ENCODE measurements at regions not wholly inside any gene's neighbourhood (a gene's known extent, or its start where the extent isn't known, plus 50 kb on each side); places are given as distances from the start of the nearest gene placed in this dataset.

- DNase-seq = no peak
These were observed 477.4 kb upstream of the MDFIC2 start for GRCh38 chr3:70789878-70790277.

- DNase-seq = no peak
These were observed 468.4 kb upstream of the MDFIC2 start for GRCh38 chr3:70780790-70781189.

DNA sequence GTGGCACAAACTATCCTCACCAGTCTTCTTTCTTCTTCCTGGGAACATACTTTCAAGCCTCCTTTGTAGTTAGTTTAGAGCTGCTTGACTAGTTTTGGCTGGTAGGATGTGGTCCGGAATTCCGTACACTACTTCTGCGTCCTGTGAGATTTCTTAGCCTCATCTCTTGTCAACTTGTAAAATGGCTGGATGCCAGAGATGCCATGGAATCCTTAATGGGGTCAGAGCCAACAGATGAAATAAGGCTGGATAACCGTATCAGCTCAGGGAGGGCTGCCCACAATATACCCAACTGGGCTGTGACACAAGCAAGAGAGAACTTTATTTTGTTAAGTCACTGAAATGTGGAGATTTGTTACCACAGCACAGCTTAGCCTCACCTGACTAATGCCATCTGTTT lies 466.9 kb upstream of the MDFIC2 start:
- DNase-seq = no peak

- no peak for DNase-seq
These were observed 463.6 kb upstream of the MDFIC2 start for GRCh38 chr3:70776081-70776480.

DNA sequence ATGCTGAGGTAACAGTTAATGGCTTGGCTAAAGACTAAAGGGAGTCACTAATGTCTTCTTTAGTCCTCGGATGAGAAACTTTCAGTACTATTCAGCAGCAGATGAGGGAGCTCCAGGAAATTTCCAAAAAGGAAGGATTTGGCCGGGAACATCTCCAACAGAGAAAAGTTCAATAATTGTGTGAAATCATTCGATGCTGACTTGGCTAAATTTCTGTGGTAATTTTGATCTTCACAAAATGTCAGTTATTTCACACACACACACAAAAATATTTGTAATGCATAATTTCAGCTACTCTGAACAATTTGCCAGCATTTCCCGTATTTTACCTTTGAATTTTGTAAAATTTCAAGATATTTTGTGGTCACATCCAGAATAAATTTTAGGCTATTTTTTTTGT lies 462.8 kb upstream of the MDFIC2 start:
- DNase-seq = no peak

GRCh38 chr3:70774641-70775040 lies 462.2 kb upstream of the MDFIC2 start:
- no peak for DNase-seq

DNA sequence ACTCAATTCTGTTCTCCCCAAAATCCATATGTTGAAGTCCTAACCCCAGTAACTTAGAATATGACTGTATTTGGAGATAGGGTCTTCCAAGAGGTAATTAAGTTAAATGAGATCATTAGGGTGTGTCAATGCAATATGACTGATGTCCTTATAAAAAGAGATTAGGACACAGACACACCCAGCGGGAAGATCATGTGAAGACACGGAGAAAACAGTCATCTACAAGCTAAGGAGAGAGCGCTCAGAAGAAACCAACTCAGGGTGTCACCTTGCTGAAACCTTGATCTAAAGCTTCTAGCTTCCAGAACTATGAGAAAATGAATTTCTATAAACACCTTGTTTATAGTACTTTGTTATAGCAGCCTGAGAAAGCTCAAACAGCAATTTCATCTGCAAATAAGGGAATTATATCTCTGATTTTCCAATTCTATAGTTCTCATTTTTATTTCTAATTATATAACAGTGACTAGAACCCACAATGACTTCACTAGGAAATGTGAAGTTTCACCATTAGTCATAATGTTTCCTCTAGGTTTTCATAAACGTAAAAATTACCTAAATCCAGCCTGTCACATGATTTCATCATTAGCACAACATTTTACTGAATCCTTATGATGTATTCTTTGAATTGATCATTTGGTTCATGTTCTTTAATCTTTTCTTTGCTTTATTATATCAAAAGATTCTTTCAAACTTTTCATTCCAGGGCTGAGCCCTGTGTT lies 459.1 kb upstream of the MDFIC2 start:
- no peak for DNase-seq

GRCh38 chr3:70770650-70771049 lies 458.2 kb upstream of the MDFIC2 start:
- DNase-seq = no peak

GRCh38 chr3:70766301-70766700 lies 453.9 kb upstream of the MDFIC2 start:
- DNase-seq = no peak

GRCh38 chr3:70763894-70764293 lies 451.5 kb upstream of the MDFIC2 start:
- no peak for DNase-seq

DNA sequence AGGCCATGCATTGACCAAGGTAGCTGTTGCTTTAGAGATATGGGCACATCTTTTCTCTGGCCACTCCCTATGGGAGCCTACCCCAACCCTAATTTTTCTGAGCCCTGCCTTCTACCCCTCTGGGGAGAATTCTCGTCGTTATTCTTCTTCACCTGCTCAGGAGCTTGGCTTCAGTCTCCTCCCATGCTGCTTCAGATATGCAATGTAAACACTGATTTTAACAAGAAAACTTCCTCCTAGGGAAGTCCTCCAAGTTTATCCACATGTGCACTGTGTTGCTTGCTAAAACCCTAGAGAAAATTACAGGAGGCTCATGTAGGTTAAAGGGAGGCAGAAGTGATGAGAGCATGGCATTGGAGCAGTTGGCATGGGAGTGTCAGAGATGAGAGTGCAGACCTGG lies 445.2 kb upstream of the MDFIC2 start:
- no peak for DNase-seq

- no peak for DNase-seq
These were observed 443.1 kb upstream of the MDFIC2 start for GRCh38 chr3:70755526-70755925.

GRCh38 chr3:70754314-70754713 lies 441.9 kb upstream of the MDFIC2 start:
- no peak for DNase-seq

DNA sequence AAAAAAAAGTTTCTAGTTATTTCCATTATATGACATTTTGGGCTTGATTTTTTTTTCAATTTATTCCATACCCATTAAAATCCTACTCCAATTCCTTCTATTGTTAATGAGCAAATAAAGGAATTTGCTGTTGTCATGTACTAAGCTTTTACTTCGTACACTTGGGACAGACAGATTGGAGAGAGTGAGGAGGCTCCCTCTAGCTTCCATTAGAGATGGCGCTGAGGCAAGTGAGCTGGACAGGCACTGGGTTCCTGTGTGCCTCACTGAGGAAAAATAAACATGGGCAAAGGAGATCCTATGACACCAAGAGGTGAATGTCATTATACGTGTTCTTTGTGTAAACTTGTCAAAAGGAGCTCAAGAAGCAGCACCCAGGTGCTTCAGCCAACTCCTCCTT lies 441.1 kb upstream of the MDFIC2 start:
- no peak for DNase-seq

GRCh38 chr3:70752051-70752450 lies 439.6 kb upstream of the MDFIC2 start:
- DNase-seq = no peak

DNA sequence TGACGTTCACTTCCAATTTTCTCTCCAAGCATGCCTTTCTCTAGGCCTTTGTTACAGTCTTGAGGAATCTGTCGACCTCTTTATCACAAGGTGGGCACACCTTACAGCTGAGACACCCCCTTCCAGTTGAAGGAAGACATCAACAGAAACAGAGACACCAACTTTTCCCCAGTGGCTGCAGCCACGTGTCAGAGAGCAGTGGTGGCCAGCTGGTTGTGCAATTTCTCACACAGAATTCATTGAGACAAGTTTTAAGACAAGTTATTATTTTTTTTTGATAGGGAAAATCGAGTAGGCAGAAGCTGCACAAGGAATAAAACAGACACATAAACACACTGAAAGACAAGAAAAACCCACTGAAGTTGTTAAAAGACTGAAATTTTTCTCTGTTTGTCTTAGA lies 436.7 kb upstream of the MDFIC2 start:
- no peak for DNase-seq

- no peak for DNase-seq
These were observed 436.2 kb upstream of the MDFIC2 start for GRCh38 chr3:70748593-70748992.

- DNase-seq = no peak
These were observed 435.4 kb upstream of the MDFIC2 start for GRCh38 chr3:70747847-70748246.

- DNase-seq = no peak
These were observed 432.1 kb upstream of the MDFIC2 start for GRCh38 chr3:70744536-70744935.

DNA sequence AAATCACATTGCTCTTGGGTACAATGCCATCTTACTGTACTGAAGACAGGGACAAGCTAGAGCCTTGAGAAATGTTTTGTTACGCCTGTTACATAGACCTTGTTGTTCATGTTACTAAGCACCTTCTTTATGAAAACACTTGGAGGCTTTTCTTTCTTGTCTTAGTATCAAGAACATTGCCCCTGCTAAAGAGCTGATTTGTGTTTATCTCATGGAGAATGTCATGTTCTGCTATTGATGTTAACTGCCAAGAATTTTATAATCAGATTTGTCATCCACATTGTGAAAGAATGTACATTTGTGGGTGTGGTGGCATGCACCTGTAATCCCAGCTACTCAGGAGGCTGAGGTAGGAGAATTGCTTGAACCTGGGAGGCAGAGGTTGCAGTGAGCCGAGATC lies 431.3 kb upstream of the MDFIC2 start:
- DNase-seq = no peak

- no peak for DNase-seq
These were observed 429.6 kb upstream of the MDFIC2 start for GRCh38 chr3:70742081-70742480.

DNA sequence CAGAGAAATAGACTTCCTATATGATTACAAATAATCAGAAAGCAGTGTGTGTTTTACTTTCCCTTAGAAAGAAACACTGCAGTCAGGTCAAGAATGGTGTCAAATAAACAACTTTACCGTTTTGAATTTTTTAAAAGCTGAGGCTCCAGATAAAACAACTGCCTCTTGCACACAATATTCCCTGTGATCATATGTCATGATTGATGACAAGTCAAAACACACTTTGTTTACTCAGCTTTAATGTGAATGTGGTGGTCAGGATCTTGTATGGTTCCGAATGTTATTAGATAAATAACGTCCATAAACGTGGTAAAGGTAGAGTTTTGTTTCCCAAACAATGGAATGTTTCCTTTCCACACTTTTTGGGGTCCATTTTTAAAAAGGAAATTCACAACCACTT lies 428.4 kb upstream of the MDFIC2 start:
- DNase-seq = no peak

DNA sequence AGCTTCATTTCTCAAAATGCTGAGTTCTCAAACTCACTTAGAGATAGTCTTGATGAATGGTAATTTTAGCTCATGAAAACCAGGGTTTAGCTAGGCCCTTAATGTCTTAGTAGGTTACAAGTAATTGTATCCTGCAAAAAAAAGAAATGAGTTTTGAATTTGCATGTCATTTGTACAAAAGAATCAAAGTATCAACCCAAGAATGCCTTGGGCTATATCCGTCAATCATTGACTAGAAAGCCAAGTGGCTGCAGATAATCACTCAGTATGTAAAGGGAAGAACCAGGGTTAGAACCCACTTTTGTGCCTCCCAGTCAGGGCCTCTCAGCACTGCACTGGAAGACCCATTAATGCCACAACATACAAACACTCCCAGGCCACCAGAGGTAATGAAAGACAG lies 427.6 kb upstream of the MDFIC2 start:
- no peak for DNase-seq

- no peak for DNase-seq
These were observed 425.8 kb upstream of the MDFIC2 start for GRCh38 chr3:70738291-70738681.

GRCh38 chr3:70737666-70738290 lies 425.3 kb upstream of the MDFIC2 start:
- DNase-seq = no peak

Data from NCI-H187 treated with DMSO at 0.1 percent for 48 hours (cell line).